Lower lobe of right lung (tissue), 2 donors: ENCODE measurements at regions not wholly inside any gene's neighbourhood (a gene's known extent, or its start where the extent isn't known, plus 50 kb on each side); places are given as distances from the start of the nearest gene placed in this dataset.
"Not testable (repeated sequence)": the region's sequence is repeated elsewhere in the genome, so short reads cannot be mapped to it uniquely, and the experiment has no call there.

ENCODE experiments used
- ATAC-seq, 2 donors: fragments of 200-7000 bp; cut with Tn5 transposase; one replicate each; pipeline ENCODE4 v1.9.1; 2020 to 2022; ENCODE audit warnings: mild to moderate bottlenecking in 2 of 2, moderate library complexity in 2 of 2
- DNase-seq: peaks from one replicate; pipeline ENCODE4 v3.0.0-alpha.2; 2020
- H3K27ac ChIP-seq: fragments of 200-600 bp; one replicate; pipeline ENCODE4 v1.8.0; 2022
- H3K27me3 ChIP-seq: fragments of 200-600 bp; one replicate; pipeline ENCODE4 v1.8.0; 2022; ENCODE audit warnings: low read depth
- H3K36me3 ChIP-seq: fragments of 200-600 bp; one replicate; pipeline ENCODE4 v1.8.0; 2022; ENCODE audit warnings: mild to moderate bottlenecking
- H3K4me1 ChIP-seq: fragments of 200-600 bp; one replicate; pipeline ENCODE4 v1.8.0; 2022
- H3K4me3 ChIP-seq: fragments of 200-600 bp; one replicate; pipeline ENCODE4 v1.8.0; 2022; ENCODE audit warnings: mild to moderate bottlenecking
- H3K9me3 ChIP-seq: fragments of 200-600 bp; one replicate; pipeline ENCODE4 v1.8.0; 2022
- CTCF ChIP-seq: fragments of 200-600 bp; IDR thresholded peaks from one replicate; pipeline ENCODE4 v1.8.0; 2022; ENCODE audit warnings: antibody characterized with exemption, mild to moderate bottlenecking
- intact Hi-C: fragments of 100-400 bp; cut with DNase I; formaldehyde crosslinking; loops from one replicate; pipeline ENCODE4 v1.11.0; 2022
- donor health status: DM: no; HTN: yes; CAD: no; lungs with severe emphysema.

- Histone ChIP-seq H3K27me3 (no peaks in the 10 kb centered on the region), H3K9me3 (peaks cover 5% of the 10 kb centered on the region), H3K4me1 (no peaks in the 10 kb centered on the region), H3K27ac (no peak overlapping the region), H3K4me3 (no peak overlapping the region), H3K36me3 (no peaks in the 10 kb centered on the region)
- no peak for ATAC-seq
- no peak for DNase-seq
- intact Hi-C loops = no loop called here
- no peak for TF ChIP-seq CTCF
These were observed 418.6 kb upstream of the SLC39A10 start for GRCh38 chr2:195238379-195238778.

- H3K4me3 ChIP-seq, H3K9me3 ChIP-seq, H3K27ac ChIP-seq, H3K4me1 ChIP-seq, H3K27me3 ChIP-seq, intact Hi-C loops, H3K36me3 ChIP-seq, ATAC-seq, DNase-seq: not testable (repeated sequence)
These were observed 428.5 kb upstream of the SLC39A10 start for GRCh38 chr2:195228547-195228946.

- DNase-seq (no peak), ATAC-seq (no peak)
- Histone ChIP-seq H3K4me1 (no peaks in the 10 kb centered on the region), H3K27ac (no peak overlapping the region), H3K4me3 (no peak overlapping the region), H3K9me3 (no peaks in the 10 kb centered on the region), H3K36me3 (no peaks in the 10 kb centered on the region), H3K27me3 (no peaks in the 10 kb centered on the region)
- TF ChIP-seq CTCF = no peak
- intact Hi-C loops = no loop called here
These were observed 443.0 kb upstream of the SLC39A10 start for GRCh38 chr2:195214072-195214471.

GRCh38 chr2:195212586-195212985, 444.4 kb upstream of the SLC39A10 start:
- intact Hi-C loops = no loop called here
- no peak overlapping the region for H3K27ac ChIP-seq
- no peaks in the 10 kb centered on the region for H3K27me3 ChIP-seq
- no peaks in the 10 kb centered on the region for H3K36me3 ChIP-seq
- H3K4me3 ChIP-seq = no peak overlapping the region
- no peaks in the 10 kb centered on the region for H3K4me1 ChIP-seq
- DNase-seq = no peak
- no peaks in the 10 kb centered on the region for H3K9me3 ChIP-seq
- ATAC-seq = no peak
- TF ChIP-seq CTCF = no peak

GRCh38 chr2:195202163-195202845, 454.7 kb upstream of the SLC39A10 start:
- DNase-seq = no peak
- no peak for ATAC-seq
- no peaks in the 10 kb centered on the region for H3K27me3 ChIP-seq
- no peaks in the 10 kb centered on the region for H3K4me1 ChIP-seq
- no peaks in the 10 kb centered on the region for H3K36me3 ChIP-seq
- intact Hi-C loops = no loop called here
- no peak overlapping the region for H3K27ac ChIP-seq
- H3K4me3 ChIP-seq = no peak overlapping the region
- H3K9me3 ChIP-seq = no peaks in the 10 kb centered on the region
- no peak for TF ChIP-seq CTCF

- H3K36me3 ChIP-seq = no peaks in the 10 kb centered on the region
- H3K4me1 ChIP-seq = no peaks in the 10 kb centered on the region
- no peak for TF ChIP-seq CTCF
- intact Hi-C loops = no loop called here
- no peak overlapping the region for H3K27ac ChIP-seq
- no peaks in the 10 kb centered on the region for H3K27me3 ChIP-seq
- no peak for ATAC-seq
- H3K4me3 ChIP-seq = no peak overlapping the region
- H3K9me3 ChIP-seq = no peaks in the 10 kb centered on the region
- DNase-seq = no peak
These were observed 457.2 kb upstream of the SLC39A10 start for GRCh38 chr2:195199864-195200263.
